Astrocyte of the spinal cord (primary cell): ENCODE measurements at regions not wholly inside any gene's neighbourhood (a gene's known extent, or its start where the extent isn't known, plus 50 kb on each side); places are given as distances from the start of the nearest gene placed in this dataset.

ENCODE experiments used
- DNase-seq: peaks from one replicate; pipeline ENCODE4 v3.0.0; 2011; ENCODE audit warnings: low read depth, low spot score
- H3K4me3 ChIP-seq: 2 replicates; pipeline ENCODE4 v1.5.1; 2011; ENCODE audit warnings: low read depth, mild to moderate bottlenecking, low read length, moderate library complexity
- CTCF ChIP-seq: IDR thresholded peaks from 2 replicates; pipeline ENCODE4 v1.5.1; 2012; ENCODE audit warnings: low read depth, mild to moderate bottlenecking, low read length, inconsistent platforms
- in situ Hi-C: cut with HindIII; loops from 2 replicates; pipeline ENCODE4 v1.10.0; 2017; ENCODE audit warnings: low sequenced_read_pairs

GRCh38 chr3:95084738-95085137 lies 1021.9 kb downstream of the NSUN3 start:
- DNase-seq = no peak
- in situ Hi-C loops = no loop called here
- H3K4me3 ChIP-seq = no peak overlapping the region
- no peak for TF ChIP-seq CTCF

- H3K4me3 ChIP-seq = no peak overlapping the region
- in situ Hi-C loops = no loop called here
- no peak for TF ChIP-seq CTCF
- DNase-seq = no peak
Measured at GRCh38 chr3:95088464-95088863, 1025.6 kb downstream of the NSUN3 start.

GRCh38 chr3:95097493-95097892 lies 1034.6 kb downstream of the NSUN3 start:
- H3K4me3 ChIP-seq = no peak overlapping the region
- no peak for TF ChIP-seq CTCF
- in situ Hi-C loops = no loop called here
- DNase-seq = no peak

DNA sequence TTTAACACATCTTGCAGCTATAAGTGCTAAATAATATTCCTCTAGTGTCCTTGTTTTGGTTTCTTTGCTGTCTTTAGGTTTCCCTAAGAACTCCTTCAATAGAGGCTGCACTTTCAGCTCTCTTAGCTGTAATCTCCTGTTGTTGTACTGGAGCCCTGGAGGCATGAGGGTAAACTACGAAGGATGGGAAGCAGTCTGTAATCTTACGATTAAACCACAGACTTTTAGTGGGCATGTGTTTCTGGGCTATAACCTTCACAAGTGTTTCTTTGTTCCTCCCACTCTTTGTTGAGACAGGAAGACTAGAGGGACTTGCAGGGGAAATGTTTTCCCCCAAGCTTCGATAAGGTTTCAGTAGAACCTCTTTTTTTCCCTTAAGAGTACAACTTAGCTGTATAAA lies 1058.1 kb downstream of the NSUN3 start:
- no peak overlapping the region for H3K4me3 ChIP-seq
- in situ Hi-C loops = no loop called here
- no peak for DNase-seq
- TF ChIP-seq CTCF = no peak

- no peak for TF ChIP-seq CTCF
- no peak for DNase-seq
- in situ Hi-C loops = no loop called here
- no peak overlapping the region for H3K4me3 ChIP-seq
Measured at GRCh38 chr3:95123104-95123503, 1060.2 kb downstream of the NSUN3 start.

DNA sequence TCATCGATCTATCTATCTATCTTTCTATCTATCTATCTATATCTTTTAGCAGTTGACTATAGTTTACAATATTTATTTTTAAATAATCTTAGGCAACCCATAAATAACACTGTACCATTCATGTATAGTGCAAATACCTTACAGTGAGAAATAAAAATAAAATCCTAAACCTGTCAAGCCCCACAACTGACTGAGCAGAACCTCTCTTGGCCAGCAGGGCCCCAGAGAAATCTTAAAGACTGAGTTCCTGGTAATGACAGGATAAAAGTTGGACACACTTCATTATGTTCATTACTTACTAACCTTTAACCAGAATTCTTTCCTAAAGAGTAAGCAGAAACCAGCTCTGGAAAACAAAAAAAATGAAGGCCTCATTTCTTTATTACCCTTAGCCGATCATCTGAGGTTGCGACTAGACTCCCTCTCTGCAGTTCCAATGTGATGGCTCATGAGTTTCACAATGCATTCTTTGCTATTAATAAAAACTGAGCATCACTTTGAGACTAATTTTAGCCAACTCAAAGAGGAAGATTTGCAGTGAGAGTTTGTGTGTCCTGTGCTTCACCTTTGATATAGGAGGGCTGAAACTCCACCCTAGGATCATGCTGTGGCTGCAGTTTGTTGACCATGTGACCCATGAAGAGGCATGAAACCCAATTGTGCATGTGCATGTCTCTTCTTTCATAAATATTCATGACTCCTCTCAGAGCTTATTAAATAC lies 1072.0 kb downstream of the NSUN3 start:
- peak; percentile 12 for DNase-seq
- no peak for TF ChIP-seq CTCF
- no peak overlapping the region for H3K4me3 ChIP-seq
- in situ Hi-C loops = no loop called here
